GM23338 (cell line): ENCODE measurements at regions not wholly inside any gene's neighbourhood (a gene's known extent, or its start where the extent isn't known, plus 50 kb on each side); places are given as distances from the start of the nearest gene placed in this dataset.

Experiments
- ATAC-seq: fragments of 200-7000 bp; cut with Tn5 transposase; 3 replicates; pipeline ENCODE4 v1.9.1; 2020
- DNase-seq: peaks from one replicate; pipeline ENCODE4 v3.0.0-alpha.2; 2015; ENCODE audit warnings: low spot score
- H2AFZ ChIP-seq: fragments of 200-600 bp; sonication (generic); 2 replicates; pipeline ENCODE4 v1.8.0; 2016; ENCODE audit warnings: antibody characterized with exemption, mild to moderate bottlenecking, moderate library complexity
- H3F3A ChIP-seq: fragments of 200-600 bp; sonication (generic); replicated peaks from 2 replicates; pipeline ENCODE4 v1.8.0; 2017; ENCODE audit warnings: antibody characterized with exemption, mixed run types, low read depth
- H3K27ac ChIP-seq: fragments of 200-600 bp; sonication (generic); 2 replicates; pipeline ENCODE4 v1.6.1; 2016; ENCODE audit warnings: low read depth
- H3K27me3 ChIP-seq: fragments of 200-600 bp; sonication (generic); 2 replicates; pipeline ENCODE4 v1.8.0; 2016; ENCODE audit warnings: mild to moderate bottlenecking, mixed run types, moderate library complexity; ENCODE audit not compliant: insufficient read depth
- H3K36me3 ChIP-seq: fragments of 200-600 bp; sonication (generic); 2 replicates; pipeline ENCODE4 v1.8.0; 2016; ENCODE audit warnings: mild to moderate bottlenecking; ENCODE audit not compliant: insufficient read depth
- H3K4me1 ChIP-seq: fragments of 200-600 bp; sonication (generic); 2 replicates; pipeline ENCODE4 v1.8.0; 2016; ENCODE audit warnings: mild to moderate bottlenecking, moderate library complexity; ENCODE audit not compliant: insufficient read depth
- H3K4me2 ChIP-seq: fragments of 200-600 bp; sonication (generic); 2 replicates; pipeline ENCODE4 v1.7.1; 2017; ENCODE audit warnings: mixed run types
- H3K4me3 ChIP-seq: fragments of 200-600 bp; sonication (generic); 2 replicates; pipeline ENCODE4 v1.6.1; 2016; ENCODE audit warnings: mixed run types
- H3K79me2 ChIP-seq: fragments of 200-600 bp; sonication (generic); replicated peaks from 2 replicates; pipeline ENCODE4 v1.8.0; 2017; ENCODE audit warnings: mild to moderate bottlenecking; ENCODE audit not compliant: insufficient read depth
- H3K9me2 ChIP-seq: fragments of 200-600 bp; sonication (generic); 2 replicates; pipeline ENCODE4 v1.8.0; 2017; ENCODE audit not compliant: insufficient read depth
- H4K20me1 ChIP-seq: fragments of 200-600 bp; sonication (generic); replicated peaks from 2 replicates; pipeline ENCODE4 v1.8.0; 2017; ENCODE audit warnings: mild to moderate bottlenecking; ENCODE audit not compliant: insufficient read depth
- H3K27ac Mint-ChIP-seq: 2 replicates; pipeline ENCODE4 v1.8.0; 2020; ENCODE audit warnings: inconsistent platforms, mild to moderate bottlenecking, moderate library complexity, mixed read lengths
- H3K27me3 Mint-ChIP-seq: 3 replicates; pipeline ENCODE4 v1.8.0; 2022; ENCODE audit warnings: low read depth, mild to moderate bottlenecking, moderate library complexity, mixed read lengths, inconsistent platforms; ENCODE audit not compliant: insufficient read depth, poor library complexity
- H3K36me3 Mint-ChIP-seq: 3 replicates; pipeline ENCODE4 v1.8.0; 2021; ENCODE audit warnings: low read depth, mild to moderate bottlenecking, inconsistent platforms, moderate library complexity, mixed read lengths
- H3K4me1 Mint-ChIP-seq: 3 replicates; pipeline ENCODE4 v1.8.0; 2020; ENCODE audit warnings: mild to moderate bottlenecking, inconsistent platforms, mixed read lengths
- H3K4me3 Mint-ChIP-seq: 3 replicates; pipeline ENCODE4 v1.8.0; 2021; ENCODE audit warnings: moderate library complexity, mild to moderate bottlenecking, inconsistent platforms, mixed read lengths
- H3K9me3 Mint-ChIP-seq: 3 replicates; pipeline ENCODE4 v1.8.0; 2020; ENCODE audit warnings: moderate library complexity, mild to moderate bottlenecking, inconsistent platforms, mixed read lengths
- CREB1 ChIP-seq: fragments of 250-450 bp; sonication (Bioruptor Pico); IDR thresholded peaks from 2 replicates; pipeline ENCODE4 v1.5.0; 2020; ENCODE audit warnings: low read depth, mild to moderate bottlenecking, moderate library complexity
- EZH2 ChIP-seq: fragments of 200-600 bp; sonication (generic); IDR thresholded peaks from one replicate; pipeline ENCODE4 v1.8.0; 2017; ENCODE audit warnings: antibody characterized with exemption, mild to moderate bottlenecking, low read depth; ENCODE audit not compliant: unreplicated experiment
- EZH2phosphoT487 ChIP-seq: fragments of 200-600 bp; sonication (generic); IDR thresholded peaks from one replicate; pipeline ENCODE4 v1.8.1; 2018; ENCODE audit warnings: antibody characterized with exemption; ENCODE audit not compliant: unreplicated experiment
- JUNB ChIP-seq: IDR thresholded peaks from one replicate; pipeline ENCODE4 v1.6.1; 2016; ENCODE audit warnings: antibody characterized with exemption; ENCODE audit not compliant: unreplicated experiment
- NANOG ChIP-seq: IDR thresholded peaks from 2 replicates; pipeline ENCODE4 v1.6.1; 2016; ENCODE audit warnings: antibody characterized with exemption, borderline replicate concordance
- POLR2AphosphoS5 ChIP-seq: IDR thresholded peaks from 2 replicates; pipeline ENCODE4 v1.6.1; 2016; ENCODE audit warnings: antibody characterized with exemption, low read depth
- STAT1 ChIP-seq: IDR thresholded peaks from one replicate; pipeline ENCODE4 v1.6.1; 2016; ENCODE audit warnings: antibody characterized with exemption; ENCODE audit not compliant: unreplicated experiment
- ZNF114 ChIP-seq: fragments of 250-450 bp; sonication (Bioruptor Pico); IDR thresholded peaks from 2 replicates; pipeline ENCODE4 v1.5.0; 2020; ENCODE audit warnings: mild to moderate bottlenecking, moderate library complexity
- ZNF331 ChIP-seq: fragments of 250-450 bp; sonication (Bioruptor Pico); IDR thresholded peaks from 2 replicates; pipeline ENCODE4 v1.5.0; 2020; ENCODE audit warnings: low read depth, mild to moderate bottlenecking, moderate library complexity
- TF ChIP-seq, protein P1 (sequence below), 2 experiments: fragments of 200-600 bp in 1 of 2; sonication (generic) in 1 of 2; conservative IDR thresholded peaks; 2 replicates each; pipeline versions ENCODE4 v1.5.1 to v1.6.1; 2016 to 2017; ENCODE audit warnings: antibody characterized with exemption in 2 of 2, low read depth in 2 of 2, mild to moderate bottlenecking in 2 of 2, moderate library complexity in 1 of 2
- TF ChIP-seq, protein P2 (sequence below): IDR thresholded peaks from one replicate; pipeline ENCODE4 v1.6.1; 2018; ENCODE audit warnings: antibody characterized with exemption; ENCODE audit not compliant: unreplicated experiment

DNA sequence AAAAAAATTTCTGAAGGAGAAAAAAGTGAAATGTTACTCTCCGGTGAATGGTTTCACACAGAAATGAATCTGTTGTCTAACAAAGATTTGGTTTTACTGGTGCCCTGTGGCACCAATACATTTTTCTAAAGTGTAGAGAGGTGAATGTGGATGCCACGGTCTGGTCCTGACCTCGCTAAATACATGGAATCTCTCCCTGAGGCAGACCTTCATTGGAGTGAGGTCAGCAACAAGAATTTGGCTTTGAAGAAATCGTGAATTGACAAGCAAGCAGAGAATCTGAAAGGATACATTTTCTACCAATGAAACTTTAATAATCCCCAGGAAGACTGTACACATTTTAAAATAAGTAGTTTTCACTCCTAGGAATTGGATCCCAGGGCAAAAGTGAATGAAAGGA, 81.2 kb upstream of the OTOGL start:
- Histone ChIP-seq H3K9me2 (0 out of 2 replicates have a peak, but pooled peaks cover 5% of the 10 kb centered on the region), H3F3A (no peaks in the 10 kb centered on the region), H3K36me3 (no peaks in the 10 kb centered on the region), H3K27me3 (no peaks in the 10 kb centered on the region), H3K27ac (no peak overlapping the region), H4K20me1 (no peaks in the 10 kb centered on the region), H3K79me2 (no peaks in the 10 kb centered on the region), H3K4me1 (no peaks in the 10 kb centered on the region), H3K4me2 (no peak overlapping the region), H2AFZ (no peak overlapping the region), H3K4me3 (no peak overlapping the region)
- Mint-ChIP-seq H3K27me3 (peaks cover 2% of the 10 kb centered on the region), H3K27ac (no peak overlapping the region), H3K36me3 (no peaks in the 10 kb centered on the region; the same call in 2 of the 3 replicates), H3K9me3 (no peaks in the 10 kb centered on the region; the same call in 2 of the 3 replicates), H3K4me3 (no peak overlapping the region), H3K4me1 (peaks cover 4% of the 10 kb centered on the region; the same call in 2 of the 3 replicates)
- TF ChIP-seq, protein P1, sequence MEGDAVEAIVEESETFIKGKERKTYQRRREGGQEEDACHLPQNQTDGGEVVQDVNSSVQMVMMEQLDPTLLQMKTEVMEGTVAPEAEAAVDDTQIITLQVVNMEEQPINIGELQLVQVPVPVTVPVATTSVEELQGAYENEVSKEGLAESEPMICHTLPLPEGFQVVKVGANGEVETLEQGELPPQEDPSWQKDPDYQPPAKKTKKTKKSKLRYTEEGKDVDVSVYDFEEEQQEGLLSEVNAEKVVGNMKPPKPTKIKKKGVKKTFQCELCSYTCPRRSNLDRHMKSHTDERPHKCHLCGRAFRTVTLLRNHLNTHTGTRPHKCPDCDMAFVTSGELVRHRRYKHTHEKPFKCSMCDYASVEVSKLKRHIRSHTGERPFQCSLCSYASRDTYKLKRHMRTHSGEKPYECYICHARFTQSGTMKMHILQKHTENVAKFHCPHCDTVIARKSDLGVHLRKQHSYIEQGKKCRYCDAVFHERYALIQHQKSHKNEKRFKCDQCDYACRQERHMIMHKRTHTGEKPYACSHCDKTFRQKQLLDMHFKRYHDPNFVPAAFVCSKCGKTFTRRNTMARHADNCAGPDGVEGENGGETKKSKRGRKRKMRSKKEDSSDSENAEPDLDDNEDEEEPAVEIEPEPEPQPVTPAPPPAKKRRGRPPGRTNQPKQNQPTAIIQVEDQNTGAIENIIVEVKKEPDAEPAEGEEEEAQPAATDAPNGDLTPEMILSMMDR (conservative IDR thresholded peaks at IDR 0.05; ENCODE audit: low read depth in 2 of 2) = no peak
- TF ChIP-seq STAT1 (no peak), EZH2phosphoT487 (no peak)
- ATAC-seq (no peak), DNase-seq (no peak)

DNA sequence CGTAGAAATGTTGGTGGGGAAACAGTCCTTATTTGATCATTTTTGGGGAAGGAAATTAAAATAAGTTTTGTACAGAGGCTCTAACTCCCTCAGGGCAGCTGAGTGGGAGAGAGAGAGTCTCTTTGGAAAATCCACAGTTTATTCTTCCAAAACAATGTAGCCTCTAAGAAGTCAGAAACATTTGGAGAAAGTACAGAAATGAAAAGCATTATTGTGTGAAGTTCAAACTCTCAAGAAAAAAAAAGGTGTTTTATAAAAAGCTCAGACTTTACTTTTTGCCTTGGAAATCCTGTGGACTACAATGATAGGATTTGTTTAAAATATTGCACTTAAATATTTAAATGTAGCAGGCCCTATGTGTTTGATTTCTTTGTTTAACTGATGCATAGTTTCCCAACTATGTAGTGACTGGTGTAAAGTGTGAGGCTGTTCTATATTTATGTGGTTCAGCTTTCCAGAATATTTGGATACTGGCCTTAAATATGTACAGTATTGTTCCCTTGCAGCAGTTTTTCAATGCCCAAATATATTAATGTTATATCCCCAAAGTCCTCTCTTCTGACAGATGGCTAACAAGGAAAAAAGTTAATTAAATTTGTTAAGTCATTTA, 82.0 kb upstream of the OTOGL start:
- H3K27me3 Mint-ChIP-seq = peaks cover 2% of the 10 kb centered on the region
- ATAC-seq = no peak
- H3K27me3 ChIP-seq = no peaks in the 10 kb centered on the region

More for the DNA sequence above, 82.0 kb upstream of the OTOGL start:
- no peak for DNase-seq
- Mint-ChIP-seq H3K36me3 (no peaks in the 10 kb centered on the region; the same call in 2 of the 3 replicates), H3K4me3 (no peak overlapping the region), H3K27ac (no peak overlapping the region), H3K4me1 (peaks cover 4% of the 10 kb centered on the region; the same call in 2 of the 3 replicates), H3K9me3 (no peaks in the 10 kb centered on the region; the same call in 2 of the 3 replicates)
- Histone ChIP-seq H3K79me2 (no peaks in the 10 kb centered on the region), H3K9me2 (0 out of 2 replicates have a peak, but pooled peaks cover 5% of the 10 kb centered on the region), H3K27ac (no peak overlapping the region), H3K4me3 (no peak overlapping the region), H2AFZ (0 out of 2 replicates have a peak overlapping the region, but pooled peaks have one; percentile 18), H3F3A (no peaks in the 10 kb centered on the region), H3K4me1 (no peaks in the 10 kb centered on the region), H3K36me3 (no peaks in the 10 kb centered on the region), H3K4me2 (no peak overlapping the region), H4K20me1 (no peaks in the 10 kb centered on the region)
- TF ChIP-seq ZNF114 (no peak), STAT1 (no peak), CREB1 (CRISPR knock-in tag) (no peak), NANOG (no peak), ZNF331 (CRISPR knock-in tag) (no peak), POLR2AphosphoS5 (no peak), JUNB (no peak), EZH2 (no peak)
- TF ChIP-seq, protein P1 (conservative IDR thresholded peaks at IDR 0.05; ENCODE audit: low read depth in 2 of 2) = no peak
- TF ChIP-seq, protein P2, sequence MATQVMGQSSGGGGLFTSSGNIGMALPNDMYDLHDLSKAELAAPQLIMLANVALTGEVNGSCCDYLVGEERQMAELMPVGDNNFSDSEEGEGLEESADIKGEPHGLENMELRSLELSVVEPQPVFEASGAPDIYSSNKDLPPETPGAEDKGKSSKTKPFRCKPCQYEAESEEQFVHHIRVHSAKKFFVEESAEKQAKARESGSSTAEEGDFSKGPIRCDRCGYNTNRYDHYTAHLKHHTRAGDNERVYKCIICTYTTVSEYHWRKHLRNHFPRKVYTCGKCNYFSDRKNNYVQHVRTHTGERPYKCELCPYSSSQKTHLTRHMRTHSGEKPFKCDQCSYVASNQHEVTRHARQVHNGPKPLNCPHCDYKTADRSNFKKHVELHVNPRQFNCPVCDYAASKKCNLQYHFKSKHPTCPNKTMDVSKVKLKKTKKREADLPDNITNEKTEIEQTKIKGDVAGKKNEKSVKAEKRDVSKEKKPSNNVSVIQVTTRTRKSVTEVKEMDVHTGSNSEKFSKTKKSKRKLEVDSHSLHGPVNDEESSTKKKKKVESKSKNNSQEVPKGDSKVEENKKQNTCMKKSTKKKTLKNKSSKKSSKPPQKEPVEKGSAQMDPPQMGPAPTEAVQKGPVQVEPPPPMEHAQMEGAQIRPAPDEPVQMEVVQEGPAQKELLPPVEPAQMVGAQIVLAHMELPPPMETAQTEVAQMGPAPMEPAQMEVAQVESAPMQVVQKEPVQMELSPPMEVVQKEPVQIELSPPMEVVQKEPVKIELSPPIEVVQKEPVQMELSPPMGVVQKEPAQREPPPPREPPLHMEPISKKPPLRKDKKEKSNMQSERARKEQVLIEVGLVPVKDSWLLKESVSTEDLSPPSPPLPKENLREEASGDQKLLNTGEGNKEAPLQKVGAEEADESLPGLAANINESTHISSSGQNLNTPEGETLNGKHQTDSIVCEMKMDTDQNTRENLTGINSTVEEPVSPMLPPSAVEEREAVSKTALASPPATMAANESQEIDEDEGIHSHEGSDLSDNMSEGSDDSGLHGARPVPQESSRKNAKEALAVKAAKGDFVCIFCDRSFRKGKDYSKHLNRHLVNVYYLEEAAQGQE = no peak
